ENCODE measurements at regions not wholly inside any gene's neighbourhood (a gene's known extent, or its start where the extent isn't known, plus 50 kb on each side); places are given as distances from the start of the nearest gene placed in this dataset.

- H3K36me3 ChIP-seq (ENCODE audit: control insufficient read depth in 4 of 4, insufficient read depth in 3 of 4, low read depth in 1 of 4, low read length in 3 of 4) = no peaks in the 10 kb centered on the region
- no peaks in the 10 kb centered on the region for H3K9me3 ChIP-seq (ENCODE audit: control insufficient read depth in 4 of 4, low read length in 3 of 4)
- no peak overlapping the region for H3K9ac ChIP-seq (ENCODE audit: low read depth in 1 of 2, low read length in 2 of 2)
- 97% methylated on average over 1 of the region's 1 CpG for WGBS
- no peak overlapping the region for H3K4me3 ChIP-seq (ENCODE audit: low read depth in 1 of 3, low read length in 3 of 3)
- H3K27ac ChIP-seq (ENCODE audit: low read depth in 1 of 2, low read length in 2 of 2) = no peak overlapping the region
- no peak for TF ChIP-seq EGR1 (IDR thresholded peaks at IDR 0.05; ENCODE audit: low read depth in 2 of 2)
- TF ChIP-seq SP1 (IDR thresholded peaks at IDR 0.05) = no peak
- no peak for TF ChIP-seq JUND (IDR thresholded peaks at IDR 0.05)
- no peak for TF ChIP-seq RAD21 (IDR thresholded peaks at IDR 0.05)
- TF ChIP-seq MAX (IDR thresholded peaks at IDR 0.05) = no peak
- no peak for TF ChIP-seq GABPA (IDR thresholded peaks at IDR 0.05 in 1 of 2, conservative IDR thresholded peaks at IDR 0.05 in 1 of 2)
- H3K27me3 ChIP-seq (ENCODE audit: control insufficient read depth in 4 of 4, insufficient read depth in 4 of 4, low read length in 3 of 4) = no peaks in the 10 kb centered on the region
- H3K4me1 ChIP-seq (ENCODE audit: control insufficient read depth in 4 of 4, insufficient read depth in 4 of 4, low read length in 3 of 4) = no peaks in the 10 kb centered on the region
- DNase-seq (ENCODE audit: low spot score) = no peak
Observed at GRCh38 chr5:124825983-124826337, 79.5 kb upstream of the ZNF608 start.

GRCh38 chr5:124828731-124829234, 82.3 kb upstream of the ZNF608 start:
- no peaks in the 10 kb centered on the region for H3K4me1 ChIP-seq (ENCODE audit: control insufficient read depth in 4 of 4, insufficient read depth in 4 of 4, low read length in 3 of 4)
- H3K36me3 ChIP-seq (ENCODE audit: control insufficient read depth in 4 of 4, insufficient read depth in 3 of 4, low read depth in 1 of 4, low read length in 3 of 4) = no peaks in the 10 kb centered on the region
- no peak for DNase-seq (ENCODE audit: low spot score)
- H3K27ac ChIP-seq (ENCODE audit: low read depth in 1 of 2, low read length in 2 of 2) = no peak overlapping the region
- H3K27me3 ChIP-seq (ENCODE audit: control insufficient read depth in 4 of 4, insufficient read depth in 4 of 4, low read length in 3 of 4) = no peaks in the 10 kb centered on the region
- 94% methylated on average over 2 of the region's 2 CpGs for WGBS
- H3K9me3 ChIP-seq (ENCODE audit: control insufficient read depth in 4 of 4, low read length in 3 of 4) = peaks cover 0 to 2% (median 0%) of the 10 kb centered on the region in 4 donors
- TF ChIP-seq YY1 (IDR thresholded peaks at IDR 0.05) = no peak
- no peak for TF ChIP-seq RXRA (IDR thresholded peaks at IDR 0.05)
- TF ChIP-seq GABPA (IDR thresholded peaks at IDR 0.05 in 1 of 2, conservative IDR thresholded peaks at IDR 0.05 in 1 of 2) = no peak
- no peak for TF ChIP-seq FOXA1 (IDR thresholded peaks at IDR 0.05)
- no peak for TF ChIP-seq JUND (IDR thresholded peaks at IDR 0.05)
- TF ChIP-seq REST (IDR thresholded peaks at IDR 0.05) = no peak
- no peak for TF ChIP-seq HNF4G (IDR thresholded peaks at IDR 0.05)
- TF ChIP-seq RAD21 (IDR thresholded peaks at IDR 0.05) = no peak
- no peak for TF ChIP-seq FOXA2 (IDR thresholded peaks at IDR 0.05)
- no peak for TF ChIP-seq CTCF (IDR thresholded peaks at IDR 0.05; ENCODE audit: low read depth, low read length, missing input control)
- no peak for TF ChIP-seq SP1 (IDR thresholded peaks at IDR 0.05)
- no peak for TF ChIP-seq ATF3 (IDR thresholded peaks at IDR 0.05)
- no peak for TF ChIP-seq MAX (IDR thresholded peaks at IDR 0.05)
- TF ChIP-seq EGR1 (IDR thresholded peaks at IDR 0.05; ENCODE audit: low read depth in 2 of 2) = no peak
- TF ChIP-seq TAF1 (conservative IDR thresholded peaks at IDR 0.05) = no peak
- H3K9ac ChIP-seq (ENCODE audit: low read depth in 1 of 2, low read length in 2 of 2) = no peak overlapping the region
- H3K4me3 ChIP-seq (ENCODE audit: low read depth in 1 of 3, low read length in 3 of 3) = no peak overlapping the region

Data from liver (tissue), 8 donors.